SH-SY5Y (cell line): ENCODE measurements at regions not wholly inside any gene's neighbourhood (a gene's known extent, or its start where the extent isn't known, plus 50 kb on each side); places are given as distances from the start of the nearest gene placed in this dataset.

Source experiments
- GATA2 ChIP-seq: IDR thresholded peaks from 2 replicates; pipeline ENCODE4 v1.6.1; 2011; ENCODE audit warnings: mild to moderate bottlenecking, low read depth, low read length
- GATA3 ChIP-seq: IDR thresholded peaks from 2 replicates; pipeline ENCODE4 v1.6.1; 2011; ENCODE audit warnings: low read depth, mild to moderate bottlenecking, low read length, moderate library complexity

DNA sequence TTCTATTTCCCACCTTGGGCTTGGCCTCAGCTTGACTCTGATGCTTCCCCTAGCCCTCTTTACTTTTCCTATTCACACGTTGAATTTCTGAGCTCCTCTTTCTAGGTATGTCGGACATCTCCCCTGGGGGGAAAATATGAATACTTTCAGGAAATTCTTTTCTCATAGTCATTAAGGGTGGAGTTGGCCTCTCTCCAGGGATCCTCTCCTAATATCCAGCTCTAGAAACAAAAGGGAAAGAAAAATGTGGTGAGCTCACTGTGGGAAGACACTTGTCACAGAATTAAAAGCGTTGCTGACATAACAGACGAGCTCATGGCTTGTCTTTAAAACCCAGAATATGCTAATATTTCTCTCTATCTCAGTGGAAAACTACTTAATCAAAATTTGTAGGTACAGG, 132.7 kb upstream of the MEX3C start:
- TF ChIP-seq GATA2, result no peak
- no peak for TF ChIP-seq GATA3
